ENCODE measurements at regions not wholly inside any gene's neighbourhood (a gene's known extent, or its start where the extent isn't known, plus 50 kb on each side); places are given as distances from the start of the nearest gene placed in this dataset.

GRCh38 chr5:108639366-108639765 is 108.3 kb upstream of the FER start:
- TF ChIP-seq EZH2 (optimal IDR thresholded peaks at IDR 0.05; ENCODE audit: low read depth, low read length) (no peak), CTCF (IDR thresholded peaks at IDR 0.05; ENCODE audit: low read length) (no peak), EZH2phosphoT487 (IDR thresholded peaks at IDR 0.05; ENCODE audit: low read length) (no peak)
